NCI-H2227 (cell line): ENCODE measurements at regions not wholly inside any gene's neighbourhood (a gene's known extent, or its start where the extent isn't known, plus 50 kb on each side); places are given as distances from the start of the nearest gene placed in this dataset.
"Not testable (repeated sequence)": the region's sequence is repeated elsewhere in the genome, so short reads cannot be mapped to it uniquely, and the experiment has no call there.

ENCODE experiments used
- DNase-seq: peaks from one replicate; lab custom pipeline; 2025; ENCODE audit not compliant: unreplicated experiment; lab: John Stamatoyannopoulos, UW

DNA sequence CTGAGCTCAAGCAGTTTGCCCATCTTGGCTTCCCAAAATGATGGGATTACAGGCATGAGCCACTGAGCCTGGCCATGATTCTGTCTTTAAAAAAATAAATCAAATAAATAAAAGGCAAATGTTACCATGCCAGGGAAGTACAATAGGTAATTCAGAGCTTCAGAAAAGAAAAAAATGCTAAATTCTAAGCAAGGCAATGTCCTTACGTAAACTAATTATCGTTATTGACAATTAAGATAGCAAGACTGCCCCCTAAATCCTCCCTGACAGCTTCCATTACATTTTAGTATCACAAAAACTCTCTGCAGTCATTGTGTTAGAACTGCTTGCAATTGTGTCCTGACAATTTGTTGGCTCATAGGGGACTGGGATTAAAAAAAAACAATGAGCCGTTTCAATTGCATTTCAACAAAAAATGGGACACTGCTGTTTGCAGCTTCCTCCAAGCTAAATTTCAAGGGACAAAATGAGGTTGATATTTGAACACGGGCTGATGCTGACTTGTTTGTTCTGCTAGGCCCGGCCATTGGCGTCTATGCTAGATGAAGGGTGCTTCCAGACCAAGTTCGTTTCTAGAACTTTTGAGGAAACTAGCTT, 88.9 kb downstream of the MOGAT1 start:
- DNase-seq, result no peak

DNA sequence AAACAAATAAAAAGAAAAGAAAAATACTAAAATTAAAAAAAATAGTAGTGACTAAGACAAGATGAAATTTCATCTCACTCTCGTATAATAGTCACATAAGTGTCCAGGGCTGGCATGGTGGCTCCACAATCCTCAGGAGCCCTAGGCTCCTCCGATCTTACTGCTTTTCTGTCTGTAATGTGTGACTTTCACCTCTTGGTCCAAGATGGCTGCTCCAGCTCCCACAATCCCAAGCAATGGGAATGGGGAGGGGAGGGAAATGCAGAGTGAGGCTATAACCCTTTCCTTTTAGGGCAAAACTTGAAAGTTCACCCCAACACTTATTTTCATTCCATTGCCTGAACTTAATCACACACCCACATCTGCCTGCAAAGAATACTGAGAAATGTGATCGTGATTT, 90.4 kb downstream of the MOGAT1 start:
- no peak for DNase-seq

- DNase-seq, result no peak
Observed at GRCh38 chr2:222762342-222762741, 90.9 kb downstream of the MOGAT1 start.

DNA sequence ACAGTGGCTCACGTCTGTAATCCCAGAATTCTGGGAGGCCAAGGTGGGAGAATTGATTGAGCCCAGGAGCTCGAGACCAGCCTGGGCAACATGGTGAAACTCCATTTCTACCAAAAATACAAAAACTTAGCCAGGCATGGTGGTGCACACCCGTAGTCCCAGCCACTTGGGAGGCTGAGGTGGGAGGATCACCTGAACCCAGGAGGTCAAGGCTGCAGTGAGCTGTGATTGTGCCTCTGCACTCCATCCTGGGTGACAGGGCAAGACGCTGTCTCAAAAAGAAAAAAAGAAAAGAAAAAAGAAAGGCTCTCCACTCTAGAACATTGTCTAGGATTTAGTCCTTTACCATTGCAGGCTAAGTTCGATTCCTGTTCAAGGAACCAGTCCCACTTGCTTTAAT, 94.4 kb downstream of the MOGAT1 start:
- not testable (repeated sequence) for DNase-seq

DNA sequence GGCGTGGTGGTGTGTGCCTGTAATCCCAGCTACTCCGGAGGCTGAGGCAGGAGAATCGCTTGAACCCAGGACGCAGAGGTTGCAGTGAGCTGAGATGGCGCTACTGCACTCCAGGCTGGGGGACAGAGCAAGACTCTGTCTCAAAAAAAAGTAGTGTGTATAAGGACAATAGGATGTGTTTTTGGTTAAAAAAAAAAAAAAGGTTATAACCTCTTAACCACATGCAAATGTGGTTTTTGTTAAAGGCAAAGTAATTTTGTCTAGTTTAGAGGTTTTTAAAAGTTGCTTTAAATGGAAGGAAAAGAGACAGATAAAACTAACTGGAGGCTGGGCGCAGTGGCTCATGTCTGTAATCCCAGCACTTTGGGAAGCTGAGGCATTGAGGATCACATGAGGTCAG, 92.8 kb upstream of the ACSL3 start:
- DNase-seq, result not testable (repeated sequence)

GRCh38 chr2:222769446-222769845, 91.4 kb upstream of the ACSL3 start:
- no peak for DNase-seq

DNA sequence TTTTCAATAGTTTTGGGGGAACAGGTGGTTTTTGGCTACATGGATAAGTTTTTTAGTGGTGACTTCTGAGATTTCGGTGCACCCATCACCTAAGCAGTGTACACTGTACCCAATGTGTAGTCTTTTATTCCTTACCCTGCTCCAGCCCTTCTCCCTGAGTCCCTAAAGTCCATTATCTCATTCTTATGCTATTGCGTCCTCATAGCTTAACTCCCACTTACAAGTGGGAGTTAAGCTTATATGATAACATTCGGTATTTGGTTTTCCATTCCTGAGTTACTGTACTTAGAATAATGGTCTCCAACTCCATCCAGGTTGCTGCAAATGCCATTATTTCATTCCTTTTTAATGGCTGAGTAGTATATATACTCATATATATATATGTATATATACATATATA, 90.9 kb upstream of the ACSL3 start:
- no peak for DNase-seq

GRCh38 chr2:222771832-222772231, 89.0 kb upstream of the ACSL3 start:
- no peak for DNase-seq

DNA sequence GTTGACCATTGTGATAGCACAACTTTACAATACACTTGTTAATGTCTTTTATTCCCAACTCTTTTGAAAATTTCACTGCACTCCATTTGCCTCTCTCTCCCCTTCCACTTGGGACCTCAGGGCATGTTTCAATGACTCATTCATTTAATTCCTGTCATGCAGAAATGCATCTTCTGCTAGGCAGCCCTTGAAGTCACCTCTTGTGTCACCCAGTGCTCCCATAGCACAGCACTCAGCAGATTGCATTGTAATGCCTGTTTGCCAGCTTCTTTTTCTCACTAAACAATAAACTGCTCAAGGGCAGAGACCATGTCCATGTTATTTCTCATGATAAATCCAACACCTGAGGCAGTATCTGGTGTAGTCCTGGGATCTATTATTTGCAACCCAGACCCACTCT, 85.9 kb upstream of the ACSL3 start:
- DNase-seq, result no peak

GRCh38 chr2:222776792-222777191, 84.0 kb upstream of the ACSL3 start:
- no peak for DNase-seq

DNA sequence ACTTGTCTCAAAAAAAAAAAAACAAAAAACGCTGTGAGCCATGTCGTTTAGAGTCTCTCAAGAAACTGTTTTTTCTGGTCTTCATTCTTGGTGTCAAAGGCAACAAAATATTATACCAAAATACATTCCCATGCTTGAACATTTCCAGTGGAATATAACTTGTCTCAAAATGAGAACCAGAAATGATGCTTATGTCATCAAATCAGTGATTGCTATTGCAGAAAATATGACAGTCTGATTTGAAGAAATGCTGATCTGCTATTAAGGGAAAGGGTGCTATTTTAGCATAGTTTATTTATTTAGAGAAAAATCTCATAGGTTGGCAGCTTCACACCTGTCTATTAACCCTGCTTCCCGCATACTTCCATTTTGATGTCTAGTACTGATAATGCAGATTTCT, 82.4 kb upstream of the ACSL3 start:
- no peak for DNase-seq

GRCh38 chr2:222779145-222779832, 81.5 kb upstream of the ACSL3 start:
- peak; percentile 66 for DNase-seq

GRCh38 chr2:222780051-222780450, 80.8 kb upstream of the ACSL3 start:
- DNase-seq, result no peak

DNA sequence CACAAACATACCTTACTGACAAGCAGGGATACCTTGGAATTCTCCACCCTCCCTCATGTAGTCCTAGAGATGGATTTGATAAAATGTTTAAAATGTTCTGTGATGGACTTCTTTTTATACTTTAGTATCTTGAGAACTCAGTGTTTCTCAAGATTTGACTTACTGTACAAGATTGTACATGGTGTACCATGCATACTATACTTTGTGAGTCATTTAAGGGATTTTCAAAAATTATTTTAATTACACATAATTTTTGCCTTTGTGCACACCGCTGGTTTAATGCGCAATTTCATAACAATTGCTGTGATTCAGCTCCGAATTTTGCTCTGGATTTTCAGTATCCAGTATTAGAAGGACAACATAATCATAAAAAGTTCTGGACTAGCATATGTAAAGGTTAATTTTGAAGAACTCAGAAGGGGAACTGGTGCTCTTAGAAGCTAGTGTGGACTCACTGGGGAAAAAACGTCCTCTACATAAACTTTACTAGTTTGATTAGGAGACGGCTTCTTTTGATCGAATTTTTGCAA, 78.6 kb upstream of the ACSL3 start:
- DNase-seq, result no peak

GRCh38 chr2:222783592-222783991, 77.2 kb upstream of the ACSL3 start:
- no peak for DNase-seq

GRCh38 chr2:222790932-222791331, 69.9 kb upstream of the ACSL3 start:
- DNase-seq, result no peak

- no peak for DNase-seq
Observed at GRCh38 chr2:222792001-222792611, 68.7 kb upstream of the ACSL3 start.

GRCh38 chr2:222794585-222795449, 66.0 kb upstream of the ACSL3 start:
- no peak for DNase-seq

DNA sequence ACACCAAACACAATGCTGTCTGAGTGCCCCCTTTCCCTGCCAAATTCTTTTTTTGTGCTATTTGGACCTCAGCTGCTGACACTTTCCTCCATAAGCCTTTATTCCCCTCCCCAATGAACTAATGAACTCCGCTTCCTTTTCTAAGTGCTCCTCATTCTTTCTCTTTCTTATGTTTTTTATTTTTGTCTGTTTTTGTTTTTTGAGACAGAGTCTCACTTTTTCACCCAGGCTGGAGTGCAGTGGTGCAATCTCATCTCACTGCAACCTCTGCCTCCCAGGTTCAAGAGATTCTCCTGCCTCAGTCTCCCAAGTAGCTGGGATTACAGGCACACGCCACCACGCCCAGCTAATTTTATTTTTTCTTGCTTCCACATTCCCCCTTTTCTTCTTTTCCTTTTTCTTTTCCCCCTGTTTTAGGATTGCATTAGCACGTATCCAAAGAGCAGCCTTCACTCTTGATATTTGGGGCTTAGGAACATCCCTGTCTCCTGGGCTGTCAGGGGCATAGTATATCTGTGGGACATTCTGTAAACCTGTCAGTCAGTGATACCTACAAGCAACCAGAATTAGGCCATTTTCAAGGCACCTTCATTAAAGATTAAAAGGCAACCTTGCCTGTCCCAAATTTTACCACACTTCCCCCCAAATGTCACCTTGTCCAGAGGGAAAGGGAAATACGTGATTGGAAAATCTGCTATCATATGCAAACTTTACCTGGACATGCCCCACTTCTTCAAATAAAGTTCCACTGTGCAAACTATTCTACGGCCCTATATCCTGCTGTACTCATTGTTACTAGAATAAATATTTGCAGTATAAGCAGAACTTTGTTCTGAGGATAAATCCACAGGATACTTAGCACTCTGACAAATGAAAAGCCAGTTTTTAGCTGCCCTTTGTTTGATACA, 65.1 kb upstream of the ACSL3 start:
- no peak for DNase-seq

GRCh38 chr2:222796413-222797103, 64.3 kb upstream of the ACSL3 start:
- peak; percentile 31 for DNase-seq
